SK-N-MC (cell line): ENCODE measurements at regions not wholly inside any gene's neighbourhood (a gene's known extent, or its start where the extent isn't known, plus 50 kb on each side); places are given as distances from the start of the nearest gene placed in this dataset.

Source experiments
- EZH2 ChIP-seq: fragments of 200-600 bp; sonication (generic); IDR thresholded peaks from one replicate; pipeline ENCODE4 v1.6.1; 2017; ENCODE audit warnings: antibody characterized with exemption
- FOXP2 ChIP-seq: optimal IDR thresholded peaks from 2 replicates; pipeline ENCODE3; 2011; ENCODE audit warnings: mild to moderate bottlenecking, moderate library complexity; ENCODE audit not compliant: insufficient read depth; ENCODE audit errors: extremely low read length, control extremely low read depth
- POLR2AphosphoS5 ChIP-seq: IDR thresholded peaks from 2 replicates; pipeline ENCODE4 v1.6.1; 2012; ENCODE audit warnings: mild to moderate bottlenecking, low read depth, low read length, borderline replicate concordance

DNA sequence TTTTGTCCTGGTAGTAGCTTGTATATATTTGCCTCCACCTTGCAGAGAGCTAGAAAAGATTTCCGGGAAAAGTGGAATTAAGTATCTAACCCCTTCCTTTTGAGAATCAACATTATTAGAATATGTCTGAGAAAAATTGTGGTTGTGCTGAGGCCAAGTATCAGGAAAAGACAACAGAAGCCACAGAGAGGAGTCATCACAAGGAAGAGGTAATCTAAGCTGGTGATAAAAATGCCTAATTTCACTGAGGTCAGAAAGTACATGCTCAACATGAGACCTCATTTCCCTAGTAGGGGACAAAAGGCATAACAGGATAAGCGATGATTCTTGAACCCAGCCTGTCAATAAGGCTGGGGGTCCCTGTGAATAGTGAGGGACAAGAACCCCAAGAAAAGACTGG, 97.0 kb upstream of the PDE1C start:
- no peak for TF ChIP-seq EZH2
- no peak for TF ChIP-seq POLR2AphosphoS5
- no peak for TF ChIP-seq FOXP2
